Endothelial cell of umbilical vein (primary cell): ENCODE measurements at regions not wholly inside any gene's neighbourhood (a gene's known extent, or its start where the extent isn't known, plus 50 kb on each side); places are given as distances from the start of the nearest gene placed in this dataset.

Experiments
- EZH2 ChIP-seq: IDR thresholded peaks from 2 replicates; pipeline ENCODE4 v1.6.1; 2012; ENCODE audit warnings: borderline replicate concordance, low read depth, mild to moderate bottlenecking, moderate library complexity, low read length, inconsistent platforms; ENCODE audit not compliant: severe bottlenecking
- POLR2AphosphoS5 ChIP-seq: IDR thresholded peaks from 2 replicates; pipeline ENCODE4 v1.6.1; 2012; ENCODE audit warnings: low read depth, mild to moderate bottlenecking, control low read depth, low read length, moderate library complexity; ENCODE audit not compliant: insufficient read depth

- TF ChIP-seq EZH2 = no peak
- no peak for TF ChIP-seq POLR2AphosphoS5
Observed at GRCh38 chr21:7957713-7958064, 2563.7 kb upstream of the TPTE start.
